NCI-H1417 treated with DMSO at 0.1 percent for 48 hours (cell line): ENCODE measurements at regions not wholly inside any gene's neighbourhood (a gene's known extent, or its start where the extent isn't known, plus 50 kb on each side); places are given as distances from the start of the nearest gene placed in this dataset.
"Not testable (repeated sequence)": the region's sequence is repeated elsewhere in the genome, so short reads cannot be mapped to it uniquely, and the experiment has no call there.

ENCODE experiments used
- DNase-seq: peaks from one replicate; lab custom pipeline; 2025; lab: John Stamatoyannopoulos, UW

- DNase-seq, result no peak
Measured at GRCh38 chr10:81248886-81249285, 626.1 kb upstream of the NRG3 start.

DNA sequence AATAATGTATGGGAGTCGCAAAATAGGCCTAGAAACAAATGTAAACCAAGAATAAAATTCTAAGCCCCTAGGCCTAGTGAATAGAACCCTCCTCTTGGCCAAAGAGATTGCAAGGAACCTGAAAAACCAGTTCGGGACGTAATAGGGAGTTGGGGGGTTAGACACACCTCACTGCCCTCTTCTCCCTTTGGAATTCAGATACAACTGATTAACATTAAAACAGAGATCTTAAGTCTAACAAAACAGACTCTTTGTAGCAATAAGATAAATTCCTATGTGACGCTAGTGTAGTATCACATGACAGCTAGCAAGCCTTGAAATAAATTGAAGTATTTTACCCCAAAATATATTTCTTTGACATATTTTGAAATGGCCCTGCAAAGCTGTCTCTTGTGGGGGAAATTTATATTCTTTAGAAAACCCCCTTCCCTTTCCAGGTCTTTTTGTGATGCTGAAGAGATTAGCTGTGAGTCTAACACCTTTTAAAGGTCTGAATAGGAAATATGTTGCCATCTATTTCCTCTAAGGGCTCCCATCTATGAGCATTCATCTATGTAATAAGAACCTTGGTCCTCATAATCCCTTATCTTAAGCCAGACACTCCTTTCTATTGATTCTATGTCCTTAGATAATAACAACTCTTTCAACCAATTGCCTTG, 623.4 kb upstream of the NRG3 start:
- no peak for DNase-seq

DNA sequence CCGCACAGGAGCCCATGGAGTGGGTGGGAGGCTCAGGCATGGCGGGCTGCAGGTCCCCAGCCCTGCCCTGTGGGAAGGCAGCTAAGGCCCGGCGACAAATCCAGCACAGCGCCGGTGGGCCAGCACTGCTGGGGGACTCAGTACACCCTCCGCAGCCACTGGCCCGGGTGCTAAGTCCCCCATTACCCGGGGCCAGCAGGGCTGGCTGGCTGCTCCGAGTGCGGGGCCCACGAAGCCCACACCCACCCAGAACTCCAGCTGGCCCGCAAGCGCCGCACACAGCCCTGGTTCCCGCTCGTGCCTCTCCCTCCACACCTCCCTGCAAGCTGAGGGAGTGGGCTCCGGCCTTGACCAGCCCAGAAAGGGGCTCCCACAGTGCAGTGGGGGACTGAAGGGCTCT, 610.0 kb upstream of the NRG3 start:
- DNase-seq, result not testable (repeated sequence)

DNA sequence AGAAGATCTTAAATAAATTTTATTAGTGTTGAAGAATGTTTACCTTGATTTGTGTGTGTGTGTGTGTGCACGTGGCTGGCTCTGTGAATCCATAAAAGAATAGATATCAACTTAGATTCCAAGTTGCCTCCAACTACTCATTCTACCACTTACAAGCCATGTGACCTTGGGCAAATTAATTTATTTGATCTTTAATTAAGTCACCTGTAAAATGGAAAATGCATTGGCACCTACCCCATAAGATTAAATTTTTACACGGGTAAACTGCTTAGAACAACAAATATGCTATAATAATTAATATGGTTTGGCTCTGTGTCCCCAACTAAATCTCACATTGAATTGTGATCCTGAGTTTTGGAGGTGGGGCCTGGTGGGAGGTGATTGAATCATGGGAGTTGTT, 604.9 kb upstream of the NRG3 start:
- no peak for DNase-seq

GRCh38 chr10:81280497-81281479, 594.2 kb upstream of the NRG3 start:
- no peak for DNase-seq

DNA sequence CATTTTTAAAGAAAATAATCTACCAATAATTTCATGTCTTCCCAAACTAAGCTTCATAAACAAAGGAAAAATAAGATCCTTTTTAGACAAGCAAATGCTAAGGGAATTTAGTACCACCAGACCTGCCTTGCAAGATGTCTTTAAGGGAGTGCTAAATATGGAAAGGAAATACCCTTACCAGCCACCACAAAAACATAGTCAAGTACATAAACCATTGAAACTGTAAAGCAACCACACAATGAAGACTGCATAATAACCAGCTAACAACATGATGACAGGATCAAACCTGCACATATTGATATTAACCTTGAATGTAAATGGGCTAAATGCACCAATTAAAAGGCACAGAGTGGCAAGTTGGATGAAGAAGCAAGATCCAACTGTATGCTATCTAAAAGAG, 586.5 kb upstream of the NRG3 start:
- DNase-seq, result no peak

GRCh38 chr10:81297292-81297691, 577.7 kb upstream of the NRG3 start:
- no peak for DNase-seq

DNA sequence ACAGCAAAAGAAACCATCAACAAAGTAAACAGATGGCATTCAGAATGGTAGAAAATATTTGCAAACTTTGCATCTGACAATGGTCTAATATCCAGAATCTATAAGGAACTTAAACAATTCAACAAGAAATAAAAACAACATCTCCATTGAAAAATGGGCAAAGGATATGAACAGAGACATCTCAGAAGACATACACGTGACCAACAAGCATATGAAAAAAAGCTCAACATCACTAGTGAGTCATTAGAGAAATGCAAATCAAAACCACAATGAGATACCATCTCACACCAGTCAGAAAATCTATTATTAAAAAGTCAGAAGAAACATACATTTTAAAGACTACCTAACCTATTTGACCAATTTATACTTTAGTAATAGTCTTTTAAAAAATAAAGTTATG, 571.3 kb upstream of the NRG3 start:
- DNase-seq, result no peak

DNA sequence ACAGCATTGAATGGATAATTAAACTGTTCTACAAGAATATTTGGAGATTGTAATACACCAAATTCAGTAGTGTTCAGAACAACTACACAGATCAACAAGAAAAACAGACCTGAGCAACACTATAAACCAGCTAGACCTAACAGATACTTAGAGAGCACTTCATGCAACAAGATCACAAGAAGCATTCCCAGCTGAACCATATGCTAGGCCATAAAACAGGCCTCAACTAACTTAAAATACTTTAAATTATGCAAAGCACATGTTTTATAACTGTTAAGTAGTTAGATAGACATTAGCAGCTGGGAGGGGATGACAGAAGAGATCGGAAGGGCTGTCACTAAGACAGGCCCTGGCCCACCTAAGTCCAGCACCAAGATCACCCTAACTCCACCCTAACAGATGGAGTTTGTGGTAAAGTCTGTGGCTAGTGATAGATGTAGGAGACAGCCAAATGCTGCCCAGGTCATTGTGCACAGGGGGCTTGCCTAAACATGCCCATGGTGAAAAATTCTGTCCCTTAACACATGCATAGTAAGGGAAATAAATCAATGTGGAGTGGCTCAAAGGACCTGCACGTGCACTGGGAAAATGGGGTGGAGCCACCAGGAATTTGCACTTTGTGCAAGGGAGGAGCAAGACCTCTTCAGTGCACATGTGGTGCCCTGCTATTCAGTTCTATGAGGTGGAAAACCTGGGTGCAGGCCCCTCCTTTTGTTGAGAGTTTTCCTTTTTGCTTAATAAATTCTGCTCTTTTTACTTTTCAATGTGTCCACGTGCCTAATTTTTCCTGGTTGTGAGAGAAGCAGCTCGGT, 567.8 kb upstream of the NRG3 start:
- no peak for DNase-seq

GRCh38 chr10:81309041-81309552, 565.9 kb upstream of the NRG3 start:
- no peak for DNase-seq

GRCh38 chr10:81314471-81314870, 560.5 kb upstream of the NRG3 start:
- DNase-seq, result no peak

GRCh38 chr10:81315026-81315425, 560.0 kb upstream of the NRG3 start:
- no peak for DNase-seq

DNA sequence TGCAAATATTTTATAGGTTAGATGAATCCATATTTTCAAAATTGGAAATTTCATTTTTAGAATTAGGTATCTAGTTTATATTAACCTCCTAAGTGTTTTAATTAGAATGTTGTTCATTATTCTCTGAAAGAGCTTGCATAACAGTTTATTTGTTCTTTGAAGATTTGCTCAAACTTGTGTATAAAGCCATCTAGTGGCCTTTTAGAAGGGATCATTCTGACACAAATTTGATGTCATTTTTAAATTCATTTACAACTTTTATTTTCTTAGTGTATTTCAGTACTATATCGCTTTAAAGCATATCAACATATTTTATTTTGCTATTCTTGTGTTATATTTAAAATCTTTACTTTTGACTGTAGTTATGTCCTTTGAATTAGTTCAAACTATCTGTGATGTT, 527.0 kb upstream of the NRG3 start:
- no peak for DNase-seq

GRCh38 chr10:81367132-81367531, 507.9 kb upstream of the NRG3 start:
- DNase-seq, result no peak

- no peak for DNase-seq
Measured at GRCh38 chr10:81386817-81387216, 488.2 kb upstream of the NRG3 start.

- DNase-seq, result no peak
Measured at GRCh38 chr10:81403451-81403850, 471.5 kb upstream of the NRG3 start.

- DNase-seq, result no peak
Measured at GRCh38 chr10:81405399-81405798, 469.6 kb upstream of the NRG3 start.

- DNase-seq, result no peak
Measured at GRCh38 chr10:81414038-81414437, 461.0 kb upstream of the NRG3 start.

DNA sequence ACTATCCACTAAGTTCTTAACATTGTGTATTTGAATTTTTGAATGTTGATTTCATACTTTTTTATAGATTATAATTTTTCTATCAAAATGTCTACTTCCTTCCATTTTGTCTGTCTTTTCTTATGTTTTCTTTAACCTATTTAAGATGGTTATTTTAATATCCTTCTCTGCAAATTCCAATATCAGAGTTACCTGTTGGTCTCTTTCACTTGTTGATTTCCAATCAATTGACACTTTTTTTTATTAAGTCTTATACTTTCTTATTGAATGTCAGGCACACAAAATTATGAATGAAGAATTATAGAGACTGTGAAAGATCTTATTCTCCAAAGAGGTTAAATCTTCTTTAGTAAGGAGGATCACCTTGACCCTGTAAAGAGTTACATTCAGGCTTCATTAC, 448.3 kb upstream of the NRG3 start:
- no peak for DNase-seq

- no peak for DNase-seq
Measured at GRCh38 chr10:81428456-81429134, 446.4 kb upstream of the NRG3 start.

DNA sequence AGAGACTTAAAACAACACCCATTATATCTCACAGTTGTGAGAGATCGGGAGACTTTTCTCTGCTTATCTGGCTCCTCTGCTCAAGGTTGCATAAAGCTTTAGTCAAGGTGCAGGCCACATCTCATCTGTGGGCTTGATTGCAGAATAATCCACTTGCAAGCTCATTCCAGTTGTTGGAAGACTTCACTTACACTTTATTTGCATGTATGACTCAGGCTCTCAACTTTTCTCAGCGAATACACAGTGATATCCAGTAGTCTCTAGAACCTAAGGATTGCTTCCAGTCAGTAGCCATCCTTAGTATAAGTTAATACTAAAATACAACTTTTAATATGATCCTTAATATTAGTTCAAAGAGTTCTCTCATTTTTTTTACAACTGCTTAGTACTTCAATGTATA, 435.5 kb upstream of the NRG3 start:
- DNase-seq, result no peak

- DNase-seq, result not testable (repeated sequence)
Measured at GRCh38 chr10:81441624-81442023, 433.4 kb upstream of the NRG3 start.
